Vagina (tissue), 2 donors: ENCODE measurements at regions not wholly inside any gene's neighbourhood (a gene's known extent, or its start where the extent isn't known, plus 50 kb on each side); places are given as distances from the start of the nearest gene placed in this dataset.

ENCODE experiments used
- CTCF ChIP-seq, 3 experiments: fragments of 450-650 bp in 2 of 3; fragments of 200-600 bp in 1 of 3; sonication (generic) in 1 of 3; IDR thresholded peaks; one replicate each; pipeline ENCODE4 v1.5.1; 2017 to 2019; ENCODE audit warnings: antibody characterized with exemption in 3 of 3, mild to moderate bottlenecking in 2 of 3, moderate library complexity in 2 of 3
- POLR2A ChIP-seq, 2 donors: fragments of 450-650 bp; IDR thresholded peaks; one replicate each; pipeline ENCODE4 v1.6.1; 2017; ENCODE audit warnings: antibody characterized with exemption in 2 of 2, mild to moderate bottlenecking in 2 of 2, moderate library complexity in 2 of 2

GRCh38 chr2:144258154-144258553, 261.8 kb downstream of the ZEB2 start:
- no peak for TF ChIP-seq POLR2A (IDR thresholded peaks at IDR 0.05)
- no peak for TF ChIP-seq CTCF (IDR thresholded peaks at IDR 0.05)
